Neuronal stem cell (in vitro differentiated cells): ENCODE measurements at regions not wholly inside any gene's neighbourhood (a gene's known extent, or its start where the extent isn't known, plus 50 kb on each side); places are given as distances from the start of the nearest gene placed in this dataset.
A peak's percentile ranks its signal among the peaks of the same experiment; 100 is the strongest.

Source experiments
- DNase-seq: peaks from one replicate; pipeline ENCODE4 v3.0.0-alpha.2; 2013; ENCODE audit warnings: low spot score
- H2AFZ ChIP-seq: one replicate; pipeline ENCODE4 v1.6.1; 2013; ENCODE audit warnings: mild to moderate bottlenecking, low read length, inconsistent platforms
- H2AK5ac ChIP-seq: 2 replicates; pipeline ENCODE4 v1.6.1; 2013; ENCODE audit warnings: low read depth, mild to moderate bottlenecking, inconsistent platforms, low read length, moderate library complexity, mixed read lengths
- H2BK120ac ChIP-seq: 2 replicates; pipeline ENCODE4 v1.6.1; 2013; ENCODE audit warnings: low read depth, mild to moderate bottlenecking, inconsistent platforms, low read length, moderate library complexity, mixed read lengths
- H2BK12ac ChIP-seq: one replicate; pipeline ENCODE4 v1.6.1; 2013; ENCODE audit warnings: low read length, inconsistent platforms
- H2BK15ac ChIP-seq: 2 replicates; pipeline ENCODE4 v1.6.1; 2013; ENCODE audit warnings: mild to moderate bottlenecking, low read length, inconsistent platforms, mixed read lengths
- H2BK5ac ChIP-seq: one replicate; pipeline ENCODE4 v1.6.1; 2013; ENCODE audit warnings: inconsistent platforms, mild to moderate bottlenecking, low read length, moderate library complexity
- H3K14ac ChIP-seq: one replicate; pipeline ENCODE4 v1.6.1; 2013; ENCODE audit warnings: low read length, inconsistent platforms
- H3K18ac ChIP-seq: 2 replicates; pipeline ENCODE4 v1.6.1; 2013; ENCODE audit warnings: low read length, inconsistent platforms
- H3K23ac ChIP-seq: 2 replicates; pipeline ENCODE4 v1.6.1; 2013; ENCODE audit warnings: low read depth, mild to moderate bottlenecking, mixed read lengths, low read length, inconsistent platforms; ENCODE audit not compliant: poor library complexity
- H3K27ac ChIP-seq: replicated peaks from 3 replicates; pipeline ENCODE4 v1.5.1; 2013; ENCODE audit warnings: low read length, inconsistent platforms
- H3K27me3 ChIP-seq, 3 experiments: 2 replicates each; pipeline ENCODE4 v1.6.1; 2013; ENCODE audit warnings: low read length in 3 of 3, mild to moderate bottlenecking in 2 of 3, inconsistent platforms in 1 of 3, low read depth in 1 of 3, mixed read lengths in 1 of 3, moderate library complexity in 1 of 3; ENCODE audit not compliant: control insufficient read depth in 3 of 3, insufficient read depth in 3 of 3
- H3K36me3 ChIP-seq, 2 donors: replicated peaks in 1 of 2; 2 replicates each; pipeline ENCODE4 v1.6.1; 2013; ENCODE audit warnings: low read length in 2 of 2; ENCODE audit not compliant: control insufficient read depth in 2 of 2, insufficient read depth in 2 of 2
- H3K4ac ChIP-seq: 2 replicates; pipeline ENCODE4 v1.6.1; 2013; ENCODE audit warnings: inconsistent platforms, mild to moderate bottlenecking, low read length, moderate library complexity
- H3K4me1 ChIP-seq, 2 donors: 1 replicate in 1 of 2; 2 replicates in 1 of 2; pipeline ENCODE4 v1.6.1; 2013; ENCODE audit warnings: low read length in 2 of 2, low read depth in 1 of 2; ENCODE audit not compliant: control insufficient read depth in 2 of 2, insufficient read depth in 1 of 2
- H3K4me2 ChIP-seq: one replicate; pipeline ENCODE4 v1.6.1; 2013; ENCODE audit warnings: mild to moderate bottlenecking, low read length, inconsistent platforms; ENCODE audit not compliant: insufficient read depth, poor library complexity, severe bottlenecking
- H3K4me3 ChIP-seq, 2 donors: 2 replicates each; pipeline ENCODE4 v1.5.1; 2013; ENCODE audit warnings: low read length in 2 of 2, mild to moderate bottlenecking in 2 of 2, inconsistent platforms in 1 of 2, moderate library complexity in 1 of 2
- H3K79me1 ChIP-seq: one replicate; pipeline ENCODE4 v1.6.1; 2013; ENCODE audit warnings: low read depth, mild to moderate bottlenecking, inconsistent platforms, low read length, moderate library complexity
- H3K9ac ChIP-seq: one replicate; pipeline ENCODE4 v1.6.1; 2013; ENCODE audit warnings: mild to moderate bottlenecking, low read depth, low read length, inconsistent platforms; ENCODE audit not compliant: poor library complexity
- H3K9me3 ChIP-seq, 2 donors: replicated peaks in 1 of 2; 2 replicates each; pipeline versions ENCODE3 to v1.6.1; 2013; ENCODE audit warnings: low read length in 2 of 2, mild to moderate bottlenecking in 2 of 2, inconsistent platforms in 1 of 2, low read depth in 1 of 2, mixed read lengths in 1 of 2, moderate library complexity in 1 of 2; ENCODE audit not compliant: control insufficient read depth in 2 of 2, insufficient read depth in 1 of 2
- H4K8ac ChIP-seq: one replicate; pipeline ENCODE4 v1.6.1; 2013; ENCODE audit warnings: low read depth, mild to moderate bottlenecking, inconsistent platforms, low read length, moderate library complexity
- H4K91ac ChIP-seq: one replicate; pipeline ENCODE4 v1.6.1; 2013; ENCODE audit warnings: low read length, low read depth, mild to moderate bottlenecking, inconsistent platforms; ENCODE audit not compliant: poor library complexity
- WGBS, 2 donors: extraction: QIAGEN DNeasy Blood & Tissue Kit; methylation state at CpG; one replicate each; pipeline ENCODE4 v1.1.7; 2013; ENCODE audit warnings: missing lambda C conversion rate in 2 of 2, mixed read lengths in 1 of 2; ENCODE audit not compliant: insufficient read length in 2 of 2, insufficient replicate concordance in 1 of 2; ENCODE audit errors: extremely low coverage in 2 of 2; 5-methylcytosine and 5-hydroxymethylcytosine counted together

GRCh38 chr7:110177463-110177862 is 913.5 kb upstream of the LRRN3 start:
- H2AK5ac ChIP-seq: no peak overlapping the region
- H3K9me3 ChIP-seq: no peaks in the 10 kb centered on the region
- no peak overlapping the region for H2BK15ac ChIP-seq
- H3K27me3 ChIP-seq: no peaks in the 10 kb centered on the region
- no peak overlapping the region for H2BK120ac ChIP-seq
- no peak overlapping the region for H2BK5ac ChIP-seq
- no peak overlapping the region for H2AFZ ChIP-seq
- no peak overlapping the region for H3K14ac ChIP-seq
- no peaks in the 10 kb centered on the region for H3K36me3 ChIP-seq
- H3K18ac ChIP-seq: no peak overlapping the region
- no CpG with 5 or more reads among the region's 5 CpGs for WGBS, 2 donors
- no peak overlapping the region for H3K4ac ChIP-seq
- no peak for DNase-seq
- no peak overlapping the region for H3K23ac ChIP-seq
- no peak overlapping the region for H4K8ac ChIP-seq
- H3K4me1 ChIP-seq: no peaks in the 10 kb centered on the region
- H3K4me2 ChIP-seq: no peak overlapping the region
- no peaks in the 10 kb centered on the region for H3K79me1 ChIP-seq
- no peak overlapping the region for H3K9ac ChIP-seq
- H4K91ac ChIP-seq: no peak overlapping the region
- no peak overlapping the region for H3K27ac ChIP-seq
- H2BK12ac ChIP-seq: no peak overlapping the region
- no peak overlapping the region for H3K4me3 ChIP-seq

- H4K8ac ChIP-seq: no peak overlapping the region
- H3K9me3 ChIP-seq: no peaks in the 10 kb centered on the region
- no peak overlapping the region for H3K18ac ChIP-seq
- H2BK120ac ChIP-seq: no peak overlapping the region
- no peaks in the 10 kb centered on the region for H3K36me3 ChIP-seq
- no peak overlapping the region for H2BK15ac ChIP-seq
- no peaks in the 10 kb centered on the region for H3K79me1 ChIP-seq
- no peak overlapping the region for H3K4me2 ChIP-seq
- H2BK5ac ChIP-seq: no peak overlapping the region
- no peak for DNase-seq
- H2AK5ac ChIP-seq: no peak overlapping the region
- H3K14ac ChIP-seq: no peak overlapping the region
- no peak overlapping the region for H3K23ac ChIP-seq
- peak overlapping the region; percentile 25 for H2AFZ ChIP-seq
- H3K27ac ChIP-seq: no peak overlapping the region
- no peak overlapping the region for H3K4ac ChIP-seq
- WGBS, 2 donors: no CpG with 5 or more reads among the region's 2 CpGs
- no peaks in the 10 kb centered on the region for H3K27me3 ChIP-seq
- H3K4me1 ChIP-seq: no peaks in the 10 kb centered on the region
- no peak overlapping the region for H2BK12ac ChIP-seq
- no peak overlapping the region for H4K91ac ChIP-seq
- H3K4me3 ChIP-seq: no peak overlapping the region
- H3K9ac ChIP-seq: no peak overlapping the region
These were observed 911.9 kb upstream of the LRRN3 start for GRCh38 chr7:110179037-110179436.

GRCh38 chr7:110181768-110182167 is 909.2 kb upstream of the LRRN3 start:
- no CpG with 5 or more reads among the region's 6 CpGs for WGBS, 2 donors
- H3K14ac ChIP-seq: no peak overlapping the region
- no peak overlapping the region for H2AK5ac ChIP-seq
- no peak overlapping the region for H3K4me3 ChIP-seq
- H4K8ac ChIP-seq: no peak overlapping the region
- no peaks in the 10 kb centered on the region for H3K79me1 ChIP-seq
- no peaks in the 10 kb centered on the region for H3K4me1 ChIP-seq
- no peaks in the 10 kb centered on the region for H3K27me3 ChIP-seq
- H2BK5ac ChIP-seq: no peak overlapping the region
- no peak overlapping the region for H3K4ac ChIP-seq
- no peak overlapping the region for H2AFZ ChIP-seq
- no peak overlapping the region for H3K9ac ChIP-seq
- H3K23ac ChIP-seq: no peak overlapping the region
- no peak overlapping the region for H2BK15ac ChIP-seq
- DNase-seq: no peak
- no peak overlapping the region for H3K27ac ChIP-seq
- no peak overlapping the region for H3K4me2 ChIP-seq
- no peak overlapping the region for H3K18ac ChIP-seq
- H3K36me3 ChIP-seq: no peaks in the 10 kb centered on the region
- H2BK12ac ChIP-seq: no peak overlapping the region
- no peaks in the 10 kb centered on the region for H3K9me3 ChIP-seq
- H4K91ac ChIP-seq: no peak overlapping the region
- H2BK120ac ChIP-seq: no peak overlapping the region

GRCh38 chr7:110186334-110186733 is 904.6 kb upstream of the LRRN3 start:
- H3K4me1 ChIP-seq: no peaks in the 10 kb centered on the region
- no peak overlapping the region for H3K4me2 ChIP-seq
- H3K79me1 ChIP-seq: no peaks in the 10 kb centered on the region
- no CpG with 5 or more reads among the region's 2 CpGs for WGBS, 2 donors
- no peak overlapping the region for H2BK120ac ChIP-seq
- H2BK15ac ChIP-seq: no peak overlapping the region
- no peak for DNase-seq
- H3K4ac ChIP-seq: no peak overlapping the region
- no peaks in the 10 kb centered on the region for H3K36me3 ChIP-seq
- no peak overlapping the region for H2BK5ac ChIP-seq
- no peak overlapping the region for H3K18ac ChIP-seq
- no peak overlapping the region for H3K9ac ChIP-seq
- no peaks in the 10 kb centered on the region for H3K27me3 ChIP-seq
- no peak overlapping the region for H2AFZ ChIP-seq
- no peak overlapping the region for H4K8ac ChIP-seq
- H2AK5ac ChIP-seq: no peak overlapping the region
- H2BK12ac ChIP-seq: no peak overlapping the region
- no peak overlapping the region for H3K4me3 ChIP-seq
- no peak overlapping the region for H3K27ac ChIP-seq
- H4K91ac ChIP-seq: no peak overlapping the region
- H3K23ac ChIP-seq: no peak overlapping the region
- no peak overlapping the region for H3K14ac ChIP-seq
- peaks cover 0 to 10% of the 10 kb centered on the region in 2 donors for H3K9me3 ChIP-seq
